T-helper 1 cell treated with Interleukin-12 subunit alpha and Interleukin-12 subunit beta and Interleukin-4 antibody, amounts not matched to agents 30 μg/mL and 1 μg/mL, for 36 hours (primary cell): ENCODE measurements at regions not wholly inside any gene's neighbourhood (a gene's known extent, or its start where the extent isn't known, plus 50 kb on each side); places are given as distances from the start of the nearest gene placed in this dataset.

ENCODE experiments used
- H3K27ac Mint-ChIP-seq: one replicate; pipeline ENCODE4 v1.8.0; 2021; ENCODE audit warnings: mild to moderate bottlenecking, mixed read lengths
- H3K27me3 Mint-ChIP-seq: one replicate; pipeline ENCODE4 v1.8.0; 2021; ENCODE audit warnings: low read depth, mixed read lengths
- H3K36me3 Mint-ChIP-seq: one replicate; pipeline ENCODE4 v1.8.0; 2021; ENCODE audit warnings: low read depth, mixed read lengths
- H3K4me1 Mint-ChIP-seq: one replicate; pipeline ENCODE4 v1.8.0; 2021; ENCODE audit warnings: low read depth, mixed read lengths
- H3K4me3 Mint-ChIP-seq: one replicate; pipeline ENCODE4 v1.8.0; 2021; ENCODE audit warnings: mild to moderate bottlenecking, moderate library complexity, mixed read lengths
- H3K9me3 Mint-ChIP-seq: one replicate; pipeline ENCODE4 v1.8.0; 2021; ENCODE audit warnings: mixed read lengths

GRCh38 chr1:4353090-4353856 is 301.1 kb upstream of the AJAP1 start:
- no peaks in the 10 kb centered on the region for H3K36me3 Mint-ChIP-seq
- H3K4me1 Mint-ChIP-seq: no peaks in the 10 kb centered on the region
- H3K27me3 Mint-ChIP-seq: no peaks in the 10 kb centered on the region
- no peak overlapping the region for H3K4me3 Mint-ChIP-seq
- no peaks in the 10 kb centered on the region for H3K9me3 Mint-ChIP-seq
- no peak overlapping the region for H3K27ac Mint-ChIP-seq

- H3K36me3 Mint-ChIP-seq: no peaks in the 10 kb centered on the region
- no peaks in the 10 kb centered on the region for H3K27me3 Mint-ChIP-seq
- H3K27ac Mint-ChIP-seq: no peak overlapping the region
- H3K9me3 Mint-ChIP-seq: no peaks in the 10 kb centered on the region
- H3K4me3 Mint-ChIP-seq: no peak overlapping the region
- no peaks in the 10 kb centered on the region for H3K4me1 Mint-ChIP-seq
These were observed 298.6 kb upstream of the AJAP1 start for GRCh38 chr1:4355839-4356238.

DNA sequence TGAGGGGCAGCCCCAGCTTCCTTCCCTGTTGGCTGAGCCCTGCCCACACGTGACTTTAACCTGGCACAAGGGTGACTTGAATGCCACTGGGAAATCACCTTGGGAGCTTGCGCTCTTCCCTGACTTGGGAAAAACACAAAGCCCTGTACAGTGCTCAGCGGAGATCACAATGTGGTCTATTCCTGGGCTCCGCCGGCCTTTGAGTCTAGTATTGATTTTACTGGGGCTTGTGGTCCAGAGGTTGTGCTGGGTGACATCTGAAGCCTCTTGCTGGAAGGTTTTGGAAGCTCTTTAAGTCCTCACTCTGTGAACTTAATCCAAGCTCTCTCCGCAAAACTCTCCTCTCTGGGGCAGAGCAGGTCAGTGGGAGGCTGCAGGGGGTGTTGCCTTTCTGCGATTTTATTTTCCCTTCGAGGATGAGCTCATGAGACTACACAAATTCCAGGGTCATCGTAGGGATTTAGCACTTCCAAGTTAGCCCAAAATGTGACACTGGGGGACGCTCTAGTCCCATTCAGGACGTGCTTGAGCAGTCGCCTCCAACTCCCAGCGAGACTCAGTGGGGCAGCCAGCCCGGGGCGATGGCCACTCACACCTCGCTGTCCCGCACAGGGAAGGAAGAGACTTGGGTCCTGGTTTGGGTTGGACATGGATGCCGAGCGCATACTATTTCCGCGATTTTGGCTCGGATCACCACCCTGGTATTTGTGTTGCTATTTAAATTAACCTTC is 291.9 kb upstream of the AJAP1 start:
- no peaks in the 10 kb centered on the region for H3K27me3 Mint-ChIP-seq
- H3K27ac Mint-ChIP-seq: no peak overlapping the region
- H3K4me1 Mint-ChIP-seq: no peaks in the 10 kb centered on the region
- H3K4me3 Mint-ChIP-seq: no peak overlapping the region
- no peaks in the 10 kb centered on the region for H3K36me3 Mint-ChIP-seq
- H3K9me3 Mint-ChIP-seq: no peaks in the 10 kb centered on the region

GRCh38 chr1:4366091-4366490 is 288.3 kb upstream of the AJAP1 start:
- H3K4me1 Mint-ChIP-seq: no peaks in the 10 kb centered on the region
- no peak overlapping the region for H3K4me3 Mint-ChIP-seq
- no peaks in the 10 kb centered on the region for H3K9me3 Mint-ChIP-seq
- H3K27ac Mint-ChIP-seq: no peak overlapping the region
- H3K36me3 Mint-ChIP-seq: no peaks in the 10 kb centered on the region
- H3K27me3 Mint-ChIP-seq: no peaks in the 10 kb centered on the region

DNA sequence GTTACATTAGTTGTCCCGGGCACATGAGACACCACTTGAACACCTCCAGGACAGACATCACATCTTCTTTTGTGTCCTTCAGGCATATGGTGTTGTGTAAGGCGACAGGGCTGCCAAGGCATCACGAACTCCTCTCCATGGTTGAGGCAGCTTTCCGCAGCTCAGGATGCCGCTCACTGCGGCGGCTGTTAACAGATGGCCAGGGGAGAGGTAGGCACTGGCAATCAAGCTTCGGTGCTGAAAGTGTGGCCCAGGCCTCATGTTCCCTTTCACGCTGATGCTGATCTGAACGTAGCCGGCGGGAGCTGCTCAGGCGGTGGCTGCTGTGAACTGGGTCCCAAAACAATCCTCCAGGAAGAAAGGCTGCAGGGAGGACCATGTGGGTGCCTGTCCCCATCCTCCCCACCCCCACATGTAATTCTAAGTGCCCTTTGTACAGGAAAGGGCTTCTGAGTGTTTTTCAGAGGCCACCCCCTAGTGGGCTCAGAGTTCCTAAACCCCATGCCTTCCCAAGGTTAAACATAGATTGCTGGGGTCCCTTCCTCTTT is 287.1 kb upstream of the AJAP1 start:
- Mint-ChIP-seq H3K4me1 (no peaks in the 10 kb centered on the region), H3K27me3 (no peaks in the 10 kb centered on the region), H3K9me3 (no peaks in the 10 kb centered on the region), H3K36me3 (no peaks in the 10 kb centered on the region), H3K4me3 (no peak overlapping the region), H3K27ac (no peak overlapping the region)

DNA sequence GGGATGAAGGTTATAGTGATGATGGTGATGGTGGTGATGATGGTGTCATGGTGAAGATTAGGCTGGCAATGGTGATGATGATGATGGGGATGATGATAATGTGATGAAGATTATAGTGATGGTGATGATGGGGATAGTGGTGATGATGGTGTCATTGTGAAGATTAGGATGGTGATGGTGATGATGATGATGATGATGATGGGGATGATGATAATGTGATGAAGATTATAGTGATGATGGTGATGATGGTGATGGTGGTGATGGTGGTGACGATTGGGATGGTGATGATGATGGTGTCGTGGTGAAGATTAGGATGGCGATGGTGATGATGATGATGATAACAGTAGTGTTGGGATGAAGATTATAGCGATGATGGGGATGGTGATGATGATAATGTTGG is 285.1 kb upstream of the AJAP1 start:
- H3K27ac Mint-ChIP-seq: no peak overlapping the region

GRCh38 chr1:4371849-4372248 is 282.6 kb upstream of the AJAP1 start:
- Mint-ChIP-seq H3K27me3 (no peaks in the 10 kb centered on the region), H3K4me3 (no peak overlapping the region), H3K27ac (no peak overlapping the region), H3K4me1 (no peaks in the 10 kb centered on the region), H3K36me3 (no peaks in the 10 kb centered on the region), H3K9me3 (peaks cover 14% of the 10 kb centered on the region)

More for the DNA sequence above, 285.1 kb upstream of the AJAP1 start:
- Mint-ChIP-seq H3K27me3 (no peaks in the 10 kb centered on the region), H3K9me3 (peaks cover 12% of the 10 kb centered on the region), H3K4me1 (no peaks in the 10 kb centered on the region), H3K36me3 (no peaks in the 10 kb centered on the region), H3K4me3 (no peak overlapping the region)

DNA sequence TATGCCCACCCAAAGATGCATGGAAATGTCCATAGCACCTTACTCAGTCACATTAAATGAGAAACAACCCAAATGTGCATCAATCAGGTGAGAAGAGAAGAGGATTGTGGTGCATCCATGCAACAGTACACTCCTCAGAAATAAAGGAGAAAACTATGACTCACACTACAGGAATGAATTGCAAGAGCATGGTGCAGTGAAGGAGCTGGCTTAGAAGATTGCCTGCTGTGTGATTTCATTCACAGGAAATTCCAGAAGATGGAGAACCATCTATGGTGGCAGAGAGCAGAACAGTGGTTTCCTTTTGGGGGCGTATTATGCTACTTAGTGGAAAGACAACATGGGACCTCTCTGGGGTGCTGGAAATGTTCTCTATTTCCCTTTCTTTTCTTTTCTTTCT is 278.6 kb upstream of the AJAP1 start:
- Mint-ChIP-seq H3K4me3 (no peak overlapping the region), H3K36me3 (peaks cover 3% of the 10 kb centered on the region), H3K9me3 (peaks cover 17% of the 10 kb centered on the region), H3K4me1 (peaks cover 11% of the 10 kb centered on the region), H3K27me3 (no peaks in the 10 kb centered on the region), H3K27ac (no peak overlapping the region)

- H3K4me3 Mint-ChIP-seq: peak overlapping the region; percentile 25
- no peaks in the 10 kb centered on the region for H3K27me3 Mint-ChIP-seq
- H3K36me3 Mint-ChIP-seq: peaks cover 3% of the 10 kb centered on the region
- H3K9me3 Mint-ChIP-seq: peaks cover 22% of the 10 kb centered on the region
- peak overlapping the region; percentile 73 for H3K27ac Mint-ChIP-seq
- peaks cover 11% of the 10 kb centered on the region for H3K4me1 Mint-ChIP-seq
These were observed 274.8 kb upstream of the AJAP1 start for GRCh38 chr1:4379451-4380175.

GRCh38 chr1:4380564-4381168 is 273.7 kb upstream of the AJAP1 start:
- Mint-ChIP-seq H3K9me3 (peaks cover 27% of the 10 kb centered on the region), H3K27ac (no peak overlapping the region), H3K36me3 (peaks cover 3% of the 10 kb centered on the region), H3K4me3 (no peak overlapping the region), H3K27me3 (no peaks in the 10 kb centered on the region), H3K4me1 (peaks cover 11% of the 10 kb centered on the region)

GRCh38 chr1:4393191-4393590 is 261.2 kb upstream of the AJAP1 start:
- no peaks in the 10 kb centered on the region for H3K27me3 Mint-ChIP-seq

DNA sequence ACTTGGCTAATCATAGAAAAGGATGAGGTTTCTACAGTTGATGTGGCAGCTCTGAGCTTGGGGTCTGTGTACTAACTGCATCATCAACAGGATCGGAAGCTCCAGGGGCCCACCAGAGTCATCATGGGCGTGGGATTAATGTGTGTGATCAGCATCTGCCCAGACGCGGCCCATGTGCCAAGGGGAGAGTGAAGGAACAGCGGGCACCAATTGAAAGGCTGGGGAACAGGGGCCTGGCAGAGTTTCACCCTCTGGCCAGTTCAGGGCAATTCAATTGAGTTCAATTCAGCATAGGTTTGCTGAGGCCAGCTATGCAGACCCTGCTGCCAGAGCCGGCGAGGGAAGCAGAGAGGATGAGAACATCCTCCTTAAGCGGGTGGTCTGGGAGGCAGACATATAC is 260.0 kb upstream of the AJAP1 start:
- H3K4me3 Mint-ChIP-seq: no peak overlapping the region
- no peaks in the 10 kb centered on the region for H3K27me3 Mint-ChIP-seq
- H3K36me3 Mint-ChIP-seq: no peaks in the 10 kb centered on the region
- no peaks in the 10 kb centered on the region for H3K4me1 Mint-ChIP-seq
- no peak overlapping the region for H3K27ac Mint-ChIP-seq
- H3K9me3 Mint-ChIP-seq: peaks cover 7% of the 10 kb centered on the region

More at GRCh38 chr1:4393191-4393590, 261.2 kb upstream of the AJAP1 start:
- Mint-ChIP-seq H3K36me3 (no peaks in the 10 kb centered on the region), H3K27ac (no peak overlapping the region), H3K9me3 (peaks cover 9% of the 10 kb centered on the region), H3K4me3 (no peak overlapping the region), H3K4me1 (no peaks in the 10 kb centered on the region)

GRCh38 chr1:4395158-4395557 is 259.3 kb upstream of the AJAP1 start:
- H3K27me3 Mint-ChIP-seq: no peaks in the 10 kb centered on the region
- no peaks in the 10 kb centered on the region for H3K36me3 Mint-ChIP-seq
- peaks cover 7% of the 10 kb centered on the region for H3K9me3 Mint-ChIP-seq
- H3K4me1 Mint-ChIP-seq: no peaks in the 10 kb centered on the region
- no peak overlapping the region for H3K4me3 Mint-ChIP-seq
- H3K27ac Mint-ChIP-seq: no peak overlapping the region

GRCh38 chr1:4395676-4396075 is 258.7 kb upstream of the AJAP1 start:
- Mint-ChIP-seq H3K4me3 (no peak overlapping the region), H3K4me1 (no peaks in the 10 kb centered on the region), H3K9me3 (peaks cover 7% of the 10 kb centered on the region), H3K27me3 (no peaks in the 10 kb centered on the region), H3K36me3 (no peaks in the 10 kb centered on the region), H3K27ac (no peak overlapping the region)
